GM18868 (cell line): ENCODE measurements at regions not wholly inside any gene's neighbourhood (a gene's known extent, or its start where the extent isn't known, plus 50 kb on each side); places are given as distances from the start of the nearest gene placed in this dataset.
"Not testable (repeated sequence)": the region's sequence is repeated elsewhere in the genome, so short reads cannot be mapped to it uniquely, and the experiment has no call there.

Source experiments
- ATAC-seq: cut with Tn5 transposase; IDR thresholded peaks from one replicate; pipeline ENCODE4 v1.9.1; 2021; ENCODE audit warnings: mild to moderate bottlenecking, moderate library complexity; ENCODE audit not compliant: unreplicated experiment

GRCh38 chr12:92244036-92244435 is 98.4 kb upstream of the BTG1 start:
- no peak for ATAC-seq

GRCh38 chr12:92242907-92243306 is 97.3 kb upstream of the BTG1 start:
- no peak for ATAC-seq

- ATAC-seq = no peak
These were observed 92.3 kb upstream of the BTG1 start for GRCh38 chr12:92237762-92238523.

- no peak for ATAC-seq
These were observed 91.6 kb upstream of the BTG1 start for GRCh38 chr12:92237262-92237661.

GRCh38 chr12:92235703-92236472 is 90.2 kb upstream of the BTG1 start:
- ATAC-seq = no peak

GRCh38 chr12:92234533-92234932 is 88.9 kb upstream of the BTG1 start:
- no peak for ATAC-seq

GRCh38 chr12:92233346-92234015 is 87.8 kb upstream of the BTG1 start:
- no peak for ATAC-seq

GRCh38 chr12:92232371-92232932 is 86.8 kb upstream of the BTG1 start:
- ATAC-seq = not testable (repeated sequence)

GRCh38 chr12:92231945-92232344 is 86.3 kb upstream of the BTG1 start:
- not testable (repeated sequence) for ATAC-seq

GRCh38 chr12:92231532-92231931 is 85.9 kb upstream of the BTG1 start:
- ATAC-seq = not testable (repeated sequence)

GRCh38 chr12:92229381-92229780 is 83.7 kb upstream of the BTG1 start:
- ATAC-seq = no peak

- ATAC-seq = no peak
These were observed 81.3 kb upstream of the BTG1 start for GRCh38 chr12:92226961-92227360.

GRCh38 chr12:92226071-92226661 is 80.5 kb upstream of the BTG1 start:
- no peak for ATAC-seq

GRCh38 chr12:92224685-92225331 is 79.2 kb upstream of the BTG1 start:
- ATAC-seq = no peak

GRCh38 chr12:92223481-92223880 is 77.8 kb upstream of the BTG1 start:
- ATAC-seq = no peak

- no peak for ATAC-seq
These were observed 76.1 kb upstream of the BTG1 start for GRCh38 chr12:92221656-92222315.

GRCh38 chr12:92218394-92219077 is 72.9 kb upstream of the BTG1 start:
- no peak for ATAC-seq

- no peak for ATAC-seq
These were observed 70.4 kb upstream of the BTG1 start for GRCh38 chr12:92216092-92216491.

- no peak for ATAC-seq
These were observed 69.7 kb upstream of the BTG1 start for GRCh38 chr12:92215358-92215757.
